Uterus (tissue), 2 donors: ENCODE measurements at regions not wholly inside any gene's neighbourhood (a gene's known extent, or its start where the extent isn't known, plus 50 kb on each side); places are given as distances from the start of the nearest gene placed in this dataset.

Experiments used
- POLR2A ChIP-seq, 2 donors: fragments of 450-650 bp; IDR thresholded peaks; one replicate each; pipeline ENCODE4 v1.6.1; 2016; ENCODE audit warnings: antibody characterized with exemption in 2 of 2, mild to moderate bottlenecking in 1 of 2, moderate library complexity in 1 of 2
- TF ChIP-seq, protein P1 (sequence below), 4 experiments: fragments of 200-600 bp in 2 of 4; fragments of 450-650 bp in 2 of 4; sonication (generic) in 2 of 4; IDR thresholded peaks; one replicate each; pipeline ENCODE4 v1.5.1; 2016 to 2019; ENCODE audit warnings: antibody characterized with exemption in 4 of 4, mild to moderate bottlenecking in 2 of 4, moderate library complexity in 1 of 4

DNA sequence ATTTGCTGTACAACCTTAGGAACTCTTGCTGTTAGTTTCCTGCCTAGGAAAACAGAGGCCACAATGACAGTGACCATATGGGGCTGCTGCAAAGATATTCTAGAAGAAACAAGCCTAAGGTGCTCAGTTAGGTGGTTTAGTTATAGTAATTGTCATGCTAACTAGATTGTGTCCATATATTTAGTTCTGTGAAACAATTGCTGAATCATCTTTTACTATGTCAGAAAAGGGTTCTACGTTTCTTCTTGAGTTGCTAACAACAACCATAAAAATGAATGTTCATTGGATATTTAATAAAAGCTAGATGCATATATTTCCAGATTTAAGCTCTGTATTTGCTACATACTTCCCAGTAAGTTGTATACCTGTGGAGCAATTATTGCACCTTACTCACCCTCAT is 597.2 kb upstream of the KLHL29 start:
- TF ChIP-seq, protein P1, sequence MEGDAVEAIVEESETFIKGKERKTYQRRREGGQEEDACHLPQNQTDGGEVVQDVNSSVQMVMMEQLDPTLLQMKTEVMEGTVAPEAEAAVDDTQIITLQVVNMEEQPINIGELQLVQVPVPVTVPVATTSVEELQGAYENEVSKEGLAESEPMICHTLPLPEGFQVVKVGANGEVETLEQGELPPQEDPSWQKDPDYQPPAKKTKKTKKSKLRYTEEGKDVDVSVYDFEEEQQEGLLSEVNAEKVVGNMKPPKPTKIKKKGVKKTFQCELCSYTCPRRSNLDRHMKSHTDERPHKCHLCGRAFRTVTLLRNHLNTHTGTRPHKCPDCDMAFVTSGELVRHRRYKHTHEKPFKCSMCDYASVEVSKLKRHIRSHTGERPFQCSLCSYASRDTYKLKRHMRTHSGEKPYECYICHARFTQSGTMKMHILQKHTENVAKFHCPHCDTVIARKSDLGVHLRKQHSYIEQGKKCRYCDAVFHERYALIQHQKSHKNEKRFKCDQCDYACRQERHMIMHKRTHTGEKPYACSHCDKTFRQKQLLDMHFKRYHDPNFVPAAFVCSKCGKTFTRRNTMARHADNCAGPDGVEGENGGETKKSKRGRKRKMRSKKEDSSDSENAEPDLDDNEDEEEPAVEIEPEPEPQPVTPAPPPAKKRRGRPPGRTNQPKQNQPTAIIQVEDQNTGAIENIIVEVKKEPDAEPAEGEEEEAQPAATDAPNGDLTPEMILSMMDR (IDR thresholded peaks at IDR 0.05): no peak
- no peak for TF ChIP-seq POLR2A (IDR thresholded peaks at IDR 0.05)
